ENCODE measurements at regions not wholly inside any gene's neighbourhood (a gene's known extent, or its start where the extent isn't known, plus 50 kb on each side); places are given as distances from the start of the nearest gene placed in this dataset.
A peak's percentile ranks its signal among the peaks of the same experiment; 100 is the strongest.

DNA sequence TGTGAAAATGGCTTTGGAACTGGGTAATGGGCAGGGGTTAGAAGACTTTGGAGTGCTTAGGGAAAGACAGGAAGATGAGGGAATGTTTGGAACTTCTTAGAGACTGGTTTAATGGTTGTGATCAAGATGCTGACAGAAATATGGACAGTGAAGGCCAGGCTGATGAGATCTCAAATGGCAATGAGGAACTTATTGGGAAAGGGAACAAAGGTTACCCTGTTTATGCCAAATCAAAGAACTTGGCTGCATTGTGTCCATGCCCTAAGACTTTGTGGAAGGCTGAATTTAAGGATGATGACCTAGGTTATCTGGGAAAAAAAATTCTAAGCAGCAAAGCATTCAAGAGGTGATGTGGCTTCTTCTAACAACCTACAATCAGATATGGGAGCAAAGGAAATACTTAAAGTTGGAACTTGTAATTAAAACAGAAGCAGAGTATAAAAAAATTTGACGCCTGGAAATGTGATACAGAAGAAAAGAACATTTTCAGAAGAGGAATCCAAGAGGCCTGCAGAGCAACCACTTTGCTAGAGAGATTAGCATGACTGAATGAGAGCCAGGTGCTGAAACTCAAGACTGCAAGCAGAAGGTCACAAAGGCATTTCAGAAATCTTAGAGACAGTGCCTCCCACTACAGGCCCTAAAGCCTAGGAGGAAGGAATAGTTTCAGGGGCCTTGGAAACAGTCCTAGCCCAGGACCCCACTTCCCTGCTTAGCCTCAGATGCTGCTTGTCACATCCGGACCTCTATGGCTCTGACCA, 65.6 kb upstream of the FLRT2 start:
- no peak overlapping the region for H3K27ac ChIP-seq
- 0 out of 22 replicates have a peak, but pooled peaks cover 0 to 6% (median 0%) of the 10 kb centered on the region in 11 experiments for H3K9me3 ChIP-seq (replicated peaks in 1 of 11)
- no peak overlapping the region for H3K9ac ChIP-seq
- peaks cover 0 to 46% (median 0%) of the 10 kb centered on the region in 10 experiments; a peak in 7 of 20 replicates for H3K4me1 ChIP-seq
- H3K4me3 ChIP-seq, result no peak overlapping the region
- H3K27me3 ChIP-seq, result no peaks in the 10 kb centered on the region
- H4K20me1 ChIP-seq, result no peaks in the 10 kb centered on the region
- H3K4me2 ChIP-seq, result peak overlapping the region in 2 of 11 experiments; percentile 44 to 67; a peak in 3 of 22 replicates
- no peak for TF ChIP-seq Cebpa-rat (IDR thresholded peaks at IDR 0.05)
- no peaks in the 10 kb centered on the region for H3K36me3 ChIP-seq

GRCh38 chr14:85466678-85467077, 63.3 kb upstream of the FLRT2 start:
- no peaks in the 10 kb centered on the region for H3K36me3 ChIP-seq
- 0 out of 22 replicates have a peak, but pooled peaks cover 0 to 6% (median 0%) of the 10 kb centered on the region in 11 experiments for H3K9me3 ChIP-seq (replicated peaks in 1 of 11)
- H3K27ac ChIP-seq, result no peak overlapping the region
- TF ChIP-seq Cebpa-rat (IDR thresholded peaks at IDR 0.05), result no peak
- peaks cover 0 to 43% (median 9%) of the 10 kb centered on the region in 10 experiments; a peak in 12 of 20 replicates for H3K4me1 ChIP-seq
- H3K27me3 ChIP-seq, result no peaks in the 10 kb centered on the region
- no peak overlapping the region for H3K9ac ChIP-seq
- no peak overlapping the region for H3K4me2 ChIP-seq
- H3K4me3 ChIP-seq, result no peak overlapping the region
- no peaks in the 10 kb centered on the region for H4K20me1 ChIP-seq

DNA sequence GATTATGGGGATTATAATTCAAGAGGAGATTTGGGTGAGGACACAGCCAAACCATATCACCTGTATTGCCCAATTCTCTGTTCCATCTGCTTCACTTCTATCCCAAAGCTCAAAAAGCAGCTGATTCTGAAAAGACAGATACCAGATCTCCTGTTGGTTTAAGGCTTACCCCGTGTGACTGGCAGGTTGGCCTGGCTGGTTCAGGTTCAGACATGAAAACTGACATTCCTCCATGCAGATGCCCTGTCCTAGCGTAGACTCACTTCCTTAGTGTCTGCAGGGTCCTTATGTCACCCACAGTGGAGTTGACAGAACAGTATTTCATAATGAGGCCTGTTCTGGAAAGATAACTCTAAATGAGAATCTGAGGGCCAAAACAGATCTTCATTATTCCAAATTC, 61.1 kb upstream of the FLRT2 start:
- no peak overlapping the region for H3K9ac ChIP-seq
- no peak overlapping the region for H3K4me3 ChIP-seq
- H3K9me3 ChIP-seq (replicated peaks in 1 of 11), result 0 out of 22 replicates have a peak, but pooled peaks cover 0 to 6% (median 0%) of the 10 kb centered on the region in 11 experiments
- no peaks in the 10 kb centered on the region for H4K20me1 ChIP-seq
- H3K27me3 ChIP-seq, result no peaks in the 10 kb centered on the region
- no peak for TF ChIP-seq Cebpa-rat (IDR thresholded peaks at IDR 0.05)
- no peak overlapping the region for H3K27ac ChIP-seq
- no peak overlapping the region for H3K4me2 ChIP-seq
- H3K36me3 ChIP-seq, result no peaks in the 10 kb centered on the region
- peaks cover 0 to 34% (median 11%) of the 10 kb centered on the region in 10 experiments; a peak in 12 of 20 replicates for H3K4me1 ChIP-seq

DNA sequence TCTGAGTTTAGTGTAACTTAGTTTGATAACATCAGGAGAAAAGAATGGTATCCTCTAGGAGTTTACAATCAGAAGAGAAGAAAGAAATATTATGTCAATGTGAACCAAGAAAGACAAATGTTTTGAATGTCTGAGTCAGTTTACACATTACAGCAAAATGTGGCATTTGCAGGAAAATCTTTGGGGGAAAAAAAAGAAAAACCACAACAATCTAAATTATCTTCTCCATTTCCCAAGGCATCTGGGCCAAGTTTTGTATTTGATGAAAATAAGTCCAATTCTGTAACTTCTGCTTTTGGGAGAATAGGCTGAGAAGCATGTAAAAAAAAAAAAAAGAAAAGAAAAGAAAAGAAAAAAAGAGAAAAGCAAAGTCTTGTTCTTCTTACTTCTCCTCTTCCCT, 58.8 kb upstream of the FLRT2 start:
- H3K9ac ChIP-seq, result no peak overlapping the region
- H3K9me3 ChIP-seq (replicated peaks in 1 of 11), result 0 out of 22 replicates have a peak, but pooled peaks cover 0 to 6% (median 0%) of the 10 kb centered on the region in 11 experiments
- H3K4me2 ChIP-seq, result peak overlapping the region in 7 of 11 experiments; percentile 15 to 76 (median 31); a peak in 9 of 22 replicates
- H3K27me3 ChIP-seq, result no peaks in the 10 kb centered on the region
- no peaks in the 10 kb centered on the region for H4K20me1 ChIP-seq
- peak overlapping the region in 3 of 11 experiments; percentile 31 to 62 (median 48); a peak in 5 of 22 replicates for H3K27ac ChIP-seq
- H3K4me1 ChIP-seq, result peaks cover 0 to 29% (median 11%) of the 10 kb centered on the region in 10 experiments; a peak in 12 of 20 replicates
- H3K4me3 ChIP-seq, result no peak overlapping the region
- H3K36me3 ChIP-seq, result no peaks in the 10 kb centered on the region
- TF ChIP-seq Cebpa-rat (IDR thresholded peaks at IDR 0.05), result no peak

DNA sequence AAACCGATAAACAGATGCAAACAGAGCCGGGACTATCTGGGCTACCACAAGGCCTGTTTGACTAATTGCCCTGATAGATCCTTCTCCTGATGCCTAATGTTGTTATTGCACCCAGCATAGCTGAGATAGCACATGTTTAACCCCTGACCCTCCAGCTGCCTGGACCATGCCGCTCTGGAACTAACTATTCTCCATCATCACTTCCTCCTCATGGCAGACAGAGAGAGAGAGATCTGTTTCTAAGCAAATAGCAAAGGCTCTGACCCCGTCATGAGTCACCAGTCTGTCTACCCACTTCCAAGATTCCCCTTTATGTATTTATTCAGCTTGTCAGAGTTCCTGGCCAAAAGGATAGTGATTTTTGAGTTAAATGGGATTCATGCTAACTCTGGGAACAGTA, 58.2 kb upstream of the FLRT2 start:
- Histone ChIP-seq H3K27ac (peak overlapping the region in 3 of 11 experiments; percentile 31 to 62 (median 48); a peak in 5 of 22 replicates), H3K4me1 (peaks cover 0 to 29% (median 11%) of the 10 kb centered on the region in 10 experiments; a peak in 12 of 20 replicates), H3K9me3 (replicated peaks in 1 of 11) (0 out of 22 replicates have a peak, but pooled peaks cover 0 to 6% (median 0%) of the 10 kb centered on the region in 11 experiments), H3K36me3 (no peaks in the 10 kb centered on the region), H3K27me3 (no peaks in the 10 kb centered on the region), H3K9ac (no peak overlapping the region), H3K4me2 (peak overlapping the region in 6 of 11 experiments; percentile 18 to 76 (median 42); a peak in 11 of 22 replicates), H3K4me3 (no peak overlapping the region), H4K20me1 (no peaks in the 10 kb centered on the region)
- TF ChIP-seq Cebpa-rat (IDR thresholded peaks at IDR 0.05), result no peak

GRCh38 chr14:85474431-85474830, 55.5 kb upstream of the FLRT2 start:
- Histone ChIP-seq H3K27ac (no peak overlapping the region), H3K9ac (no peak overlapping the region), H3K4me3 (no peak overlapping the region), H3K9me3 (replicated peaks in 1 of 11) (no peaks in the 10 kb centered on the region), H3K4me1 (peaks cover 0 to 29% (median 11%) of the 10 kb centered on the region in 10 experiments; a peak in 12 of 20 replicates), H3K4me2 (no peak overlapping the region), H3K36me3 (no peaks in the 10 kb centered on the region), H4K20me1 (no peaks in the 10 kb centered on the region), H3K27me3 (no peaks in the 10 kb centered on the region)
- no peak for TF ChIP-seq Cebpa-rat (IDR thresholded peaks at IDR 0.05)

GRCh38 chr14:85475113-85475512, 54.8 kb upstream of the FLRT2 start:
- Histone ChIP-seq H3K9me3 (replicated peaks in 1 of 11) (no peaks in the 10 kb centered on the region), H3K9ac (no peak overlapping the region), H3K27ac (no peak overlapping the region), H3K36me3 (no peaks in the 10 kb centered on the region), H3K4me3 (no peak overlapping the region), H4K20me1 (no peaks in the 10 kb centered on the region), H3K4me2 (no peak overlapping the region), H3K4me1 (peaks cover 0 to 24% (median 11%) of the 10 kb centered on the region in 10 experiments; a peak in 12 of 20 replicates), H3K27me3 (no peaks in the 10 kb centered on the region)
- no peak for TF ChIP-seq Cebpa-rat (IDR thresholded peaks at IDR 0.05)

GRCh38 chr14:85479306-85479705, 50.6 kb upstream of the FLRT2 start:
- Histone ChIP-seq H3K9ac (no peak overlapping the region), H3K27ac (no peak overlapping the region), H3K36me3 (no peaks in the 10 kb centered on the region), H3K9me3 (replicated peaks in 1 of 11) (no peaks in the 10 kb centered on the region), H3K4me1 (peaks cover 0 to 4% (median 0%) of the 10 kb centered on the region in 10 experiments; a peak in 1 of 20 replicates), H3K27me3 (no peaks in the 10 kb centered on the region), H3K4me2 (no peak overlapping the region), H4K20me1 (no peaks in the 10 kb centered on the region), H3K4me3 (no peak overlapping the region)
- TF ChIP-seq Cebpa-rat (IDR thresholded peaks at IDR 0.05), result no peak

DNA sequence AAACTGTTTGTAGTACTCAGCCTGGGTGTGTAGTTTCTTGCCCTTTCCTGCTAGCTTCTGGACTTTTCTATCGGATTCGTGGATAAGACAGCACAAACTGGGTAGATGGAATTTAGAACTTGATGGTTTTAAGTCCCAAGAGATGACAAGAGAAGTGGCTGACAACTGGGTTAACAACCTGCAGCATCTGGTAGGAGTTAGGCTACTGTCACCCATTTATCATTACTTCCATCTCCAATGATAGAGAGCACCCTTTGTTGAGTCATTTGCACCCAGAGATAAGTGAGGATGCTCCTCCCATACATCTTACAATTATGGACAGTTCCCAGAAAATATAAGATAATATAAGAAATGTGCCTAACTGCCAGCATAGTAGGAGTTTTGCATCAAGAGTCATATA, 50.2 kb upstream of the FLRT2 start:
- Histone ChIP-seq H3K27me3 (no peaks in the 10 kb centered on the region), H3K9me3 (replicated peaks in 1 of 11) (no peaks in the 10 kb centered on the region), H3K4me3 (no peak overlapping the region), H3K27ac (no peak overlapping the region), H3K4me1 (peaks cover 0 to 4% (median 0%) of the 10 kb centered on the region in 10 experiments; a peak in 1 of 20 replicates), H4K20me1 (no peaks in the 10 kb centered on the region), H3K9ac (no peak overlapping the region), H3K4me2 (no peak overlapping the region), H3K36me3 (no peaks in the 10 kb centered on the region)
- no peak for TF ChIP-seq Cebpa-rat (IDR thresholded peaks at IDR 0.05)

All from BLaER1 treated with 17β-estradiol and CSF1 and Interleukin-3, amounts not matched to agents 10 nM and 100 nM (cell line).